Right lung (tissue), 2 donors: ENCODE measurements at regions not wholly inside any gene's neighbourhood (a gene's known extent, or its start where the extent isn't known, plus 50 kb on each side); places are given as distances from the start of the nearest gene placed in this dataset.

Source experiments
- DNase-seq, 2 donors: peaks; one replicate each; pipeline ENCODE4 v3.0.0-alpha.2; 2013

GRCh38 chr16:87176735-87177134 is 140.5 kb downstream of the C16orf95 start:
- no peak for DNase-seq

GRCh38 chr16:87177673-87178072 is 139.5 kb downstream of the C16orf95 start:
- DNase-seq = no peak

GRCh38 chr16:87178177-87178863 is 138.9 kb downstream of the C16orf95 start:
- no peak for DNase-seq

GRCh38 chr16:87178977-87179376 is 138.2 kb downstream of the C16orf95 start:
- peak in 1 of 2 donors; percentile 43 for DNase-seq

- DNase-seq = no peak
Measured at GRCh38 chr16:87180069-87180468, 137.1 kb downstream of the C16orf95 start.

GRCh38 chr16:87182759-87183158 is 134.4 kb downstream of the C16orf95 start:
- no peak for DNase-seq

GRCh38 chr16:87183647-87184046 is 133.5 kb downstream of the C16orf95 start:
- no peak for DNase-seq

GRCh38 chr16:87185308-87185707 is 131.9 kb downstream of the C16orf95 start:
- no peak for DNase-seq

GRCh38 chr16:87185983-87186382 is 131.2 kb downstream of the C16orf95 start:
- no peak for DNase-seq

GRCh38 chr16:87186446-87186845 is 130.7 kb downstream of the C16orf95 start:
- DNase-seq = no peak

- DNase-seq = no peak
Measured at GRCh38 chr16:87186876-87187533, 130.2 kb downstream of the C16orf95 start.

- DNase-seq = no peak
Measured at GRCh38 chr16:87188104-87188503, 129.1 kb downstream of the C16orf95 start.

- no peak for DNase-seq
Measured at GRCh38 chr16:87189426-87189825, 127.8 kb downstream of the C16orf95 start.

GRCh38 chr16:87190288-87191230 is 126.6 kb downstream of the C16orf95 start:
- no peak for DNase-seq

GRCh38 chr16:87192452-87193073 is 124.6 kb downstream of the C16orf95 start:
- DNase-seq = no peak

GRCh38 chr16:87194172-87194571 is 123.0 kb downstream of the C16orf95 start:
- DNase-seq = no peak

- no peak for DNase-seq
Measured at GRCh38 chr16:87195161-87195560, 122.0 kb downstream of the C16orf95 start.

GRCh38 chr16:87196231-87196630 is 121.0 kb downstream of the C16orf95 start:
- DNase-seq = no peak

- DNase-seq = no peak
Measured at GRCh38 chr16:87196661-87197060, 120.5 kb downstream of the C16orf95 start.

- no peak for DNase-seq
Measured at GRCh38 chr16:87198328-87198832, 118.8 kb downstream of the C16orf95 start.

GRCh38 chr16:87198881-87199280 is 118.3 kb downstream of the C16orf95 start:
- no peak for DNase-seq

GRCh38 chr16:87199379-87199778 is 117.8 kb downstream of the C16orf95 start:
- no peak for DNase-seq
